Lung (tissue), 11 donors: ENCODE measurements at regions not wholly inside any gene's neighbourhood (a gene's known extent, or its start where the extent isn't known, plus 50 kb on each side); places are given as distances from the start of the nearest gene placed in this dataset.

Experiments
- ATAC-seq: fragments of 200-7000 bp; cut with Tn5 transposase; one replicate; pipeline ENCODE4 v1.9.1; 2020; ENCODE audit warnings: moderate number of reproducible peaks; ENCODE audit not compliant: insufficient read depth, low FRiP score
- DNase-seq, 3 donors: peaks; one replicate each; pipeline ENCODE4 v3.0.0-alpha.2; 2013 to 2017
- H3K27ac ChIP-seq, 2 donors: one replicate each; pipeline ENCODE4 v1.5.1; 2013; ENCODE audit warnings: mild to moderate bottlenecking in 2 of 2, moderate library complexity in 2 of 2, control low read depth in 1 of 2, inconsistent platforms in 1 of 2, low read depth in 1 of 2, low read length in 1 of 2
- H3K27me3 ChIP-seq, 3 donors: one replicate each; pipeline ENCODE4 v1.5.1; 2013; ENCODE audit warnings: low read length in 2 of 3; ENCODE audit not compliant: control insufficient read depth in 3 of 3, insufficient read depth in 3 of 3
- H3K36me3 ChIP-seq, 4 donors: one replicate each; pipeline ENCODE4 v1.5.1; 2013; ENCODE audit warnings: low read length in 4 of 4, mild to moderate bottlenecking in 1 of 4, moderate library complexity in 1 of 4; ENCODE audit not compliant: control insufficient read depth in 4 of 4, insufficient read depth in 4 of 4
- H3K4me1 ChIP-seq, 5 donors: one replicate each; pipeline ENCODE4 v1.5.1; 2013; ENCODE audit warnings: low read length in 5 of 5, mild to moderate bottlenecking in 2 of 5, moderate library complexity in 1 of 5; ENCODE audit not compliant: control insufficient read depth in 5 of 5, insufficient read depth in 5 of 5
- H3K4me3 ChIP-seq: one replicate; pipeline ENCODE4 v1.5.1; 2013; ENCODE audit warnings: mild to moderate bottlenecking, control low read depth, moderate library complexity
- H3K9ac ChIP-seq, 2 donors: one replicate each; pipeline ENCODE4 v1.5.1; 2013; ENCODE audit warnings: low read length in 2 of 2, control low read depth in 1 of 2; ENCODE audit not compliant: insufficient read depth in 1 of 2
- H3K9me3 ChIP-seq, 4 donors: one replicate each; pipeline ENCODE4 v1.5.1; 2013; ENCODE audit warnings: low read length in 3 of 4, mild to moderate bottlenecking in 1 of 4, moderate library complexity in 1 of 4; ENCODE audit not compliant: control insufficient read depth in 4 of 4, insufficient read depth in 3 of 4
- WGBS, 2 donors: extraction: QIAGEN DNeasy Blood & Tissue Kit; methylation state at CpG; one replicate each; pipeline ENCODE4 v1.1.7; 2013; 5-methylcytosine and 5-hydroxymethylcytosine counted together
- TF ChIP-seq, protein P1 (sequence below): IDR thresholded peaks from 2 replicates; pipeline ENCODE4 v1.5.1; 2012; ENCODE audit warnings: mild to moderate bottlenecking; ENCODE audit errors: control extremely low read depth, extremely low read depth
- donor health status: control.
- donor health status: control.
- donor health status: Bipolar disorder and iron deficiency.
- donor health status: healthy.
- donor health status: DM: yes; HTN: yes; CAD: no.

DNA sequence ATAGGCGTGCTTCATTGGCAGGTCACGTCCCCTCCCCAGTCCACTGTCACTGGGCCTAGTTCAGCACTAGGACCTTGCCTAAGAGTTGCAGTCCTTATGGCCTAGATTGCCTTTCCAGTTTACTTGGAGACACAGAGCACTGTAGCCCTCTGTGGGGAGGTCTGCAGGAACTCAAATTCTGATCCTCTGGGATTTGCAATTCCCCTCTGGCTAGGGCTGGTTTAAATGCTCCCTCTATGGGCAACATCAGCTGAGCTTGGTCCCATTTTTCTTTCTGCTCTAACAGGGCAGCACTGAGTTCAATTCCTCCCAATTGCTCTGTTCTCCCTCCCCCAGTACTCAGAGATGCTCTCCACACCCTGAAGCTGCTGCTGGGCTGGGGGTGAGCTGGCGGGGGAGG is 358.2 kb downstream of the HTR1A start:
- H3K9me3 ChIP-seq = peaks cover 0 to 4% (median 0%) of the 10 kb centered on the region in 4 donors
- H3K27ac ChIP-seq = no peak overlapping the region
- no peak for ATAC-seq
- H3K27me3 ChIP-seq = no peaks in the 10 kb centered on the region
- H3K4me1 ChIP-seq = no peaks in the 10 kb centered on the region
- no peak overlapping the region for H3K4me3 ChIP-seq
- H3K36me3 ChIP-seq = no peaks in the 10 kb centered on the region
- WGBS, 2 donors = 75 to 79% methylated on average over 3 of the region's 3 CpGs
- DNase-seq = no peak
- TF ChIP-seq, protein P1, sequence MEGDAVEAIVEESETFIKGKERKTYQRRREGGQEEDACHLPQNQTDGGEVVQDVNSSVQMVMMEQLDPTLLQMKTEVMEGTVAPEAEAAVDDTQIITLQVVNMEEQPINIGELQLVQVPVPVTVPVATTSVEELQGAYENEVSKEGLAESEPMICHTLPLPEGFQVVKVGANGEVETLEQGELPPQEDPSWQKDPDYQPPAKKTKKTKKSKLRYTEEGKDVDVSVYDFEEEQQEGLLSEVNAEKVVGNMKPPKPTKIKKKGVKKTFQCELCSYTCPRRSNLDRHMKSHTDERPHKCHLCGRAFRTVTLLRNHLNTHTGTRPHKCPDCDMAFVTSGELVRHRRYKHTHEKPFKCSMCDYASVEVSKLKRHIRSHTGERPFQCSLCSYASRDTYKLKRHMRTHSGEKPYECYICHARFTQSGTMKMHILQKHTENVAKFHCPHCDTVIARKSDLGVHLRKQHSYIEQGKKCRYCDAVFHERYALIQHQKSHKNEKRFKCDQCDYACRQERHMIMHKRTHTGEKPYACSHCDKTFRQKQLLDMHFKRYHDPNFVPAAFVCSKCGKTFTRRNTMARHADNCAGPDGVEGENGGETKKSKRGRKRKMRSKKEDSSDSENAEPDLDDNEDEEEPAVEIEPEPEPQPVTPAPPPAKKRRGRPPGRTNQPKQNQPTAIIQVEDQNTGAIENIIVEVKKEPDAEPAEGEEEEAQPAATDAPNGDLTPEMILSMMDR = no peak
- H3K9ac ChIP-seq = no peak overlapping the region

DNA sequence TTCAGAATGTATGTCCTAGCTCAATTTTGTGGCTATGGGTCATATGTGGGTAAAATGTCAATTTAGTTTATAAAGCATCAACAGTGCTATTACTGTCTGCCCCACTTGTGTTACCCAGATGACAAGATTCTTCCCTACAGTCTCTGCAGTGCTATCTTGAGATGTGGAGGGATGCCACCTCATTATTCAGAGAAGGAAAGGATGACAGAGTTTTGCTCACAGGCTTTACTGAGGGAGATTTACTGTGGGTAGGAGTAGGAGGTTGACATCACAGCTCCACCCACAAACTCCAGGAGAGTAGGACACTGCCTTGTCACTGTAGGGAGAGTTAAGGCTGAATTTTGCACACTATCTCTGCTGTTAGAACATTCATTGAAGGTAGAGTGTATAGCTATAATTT is 359.3 kb downstream of the HTR1A start:
- ATAC-seq (no peak), DNase-seq (no peak)
- no peak overlapping the region for H3K9ac ChIP-seq
- no peak overlapping the region for H3K4me3 ChIP-seq
- TF ChIP-seq, protein P1 = no peak
- no peaks in the 10 kb centered on the region for H3K27me3 ChIP-seq
- H3K9me3 ChIP-seq = peaks cover 0 to 4% (median 0%) of the 10 kb centered on the region in 4 donors
- no peaks in the 10 kb centered on the region for H3K4me1 ChIP-seq
- no peak overlapping the region for H3K27ac ChIP-seq
- no peaks in the 10 kb centered on the region for H3K36me3 ChIP-seq

DNA sequence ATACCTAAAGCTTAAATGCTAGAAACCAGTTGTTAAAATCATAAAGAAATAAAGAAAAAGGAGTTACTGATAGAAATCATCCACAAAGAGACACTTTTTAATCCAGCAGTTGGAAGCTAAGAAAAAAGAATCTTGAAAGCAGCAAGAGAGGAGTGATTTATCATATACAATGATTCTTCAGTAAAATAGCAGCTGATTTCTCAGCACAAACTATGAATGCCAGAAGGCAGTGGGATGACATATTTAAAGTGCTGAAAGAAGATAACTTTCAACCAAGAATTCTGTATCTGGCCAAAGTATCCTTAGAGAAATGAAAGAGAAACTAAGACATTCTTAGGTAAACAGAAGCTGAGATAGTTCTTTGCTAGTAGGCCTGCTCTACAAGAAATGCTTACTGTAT is 366.0 kb downstream of the HTR1A start:
- Histone ChIP-seq H3K36me3 (no peaks in the 10 kb centered on the region), H3K27me3 (no peaks in the 10 kb centered on the region), H3K9ac (no peak overlapping the region), H3K4me3 (no peak overlapping the region), H3K9me3 (peaks cover 0 to 3% (median 1%) of the 10 kb centered on the region in 4 donors), H3K4me1 (no peaks in the 10 kb centered on the region), H3K27ac (no peak overlapping the region)
- no peak for ATAC-seq
- TF ChIP-seq, protein P1 = no peak
- DNase-seq = no peak

DNA sequence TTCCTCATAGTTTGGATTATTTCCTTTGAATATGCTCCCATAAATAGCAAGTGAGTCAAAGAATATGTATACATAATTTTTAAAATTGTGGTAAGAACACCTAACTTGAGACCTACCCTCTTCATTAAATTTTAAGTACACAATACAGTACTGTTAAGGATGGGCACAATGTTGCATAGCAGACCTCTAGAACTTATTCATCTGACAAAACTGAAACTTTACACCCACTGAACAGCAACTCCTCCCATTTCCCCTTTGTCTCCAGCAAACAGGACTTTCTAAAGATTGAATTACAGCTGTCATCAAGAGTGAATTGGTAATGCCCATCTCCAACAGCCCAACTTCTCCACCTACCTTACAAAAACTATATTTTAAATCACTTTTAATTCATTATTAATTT is 388.9 kb downstream of the HTR1A start:
- H3K27ac ChIP-seq = no peak overlapping the region
- H3K36me3 ChIP-seq = no peaks in the 10 kb centered on the region
- H3K27me3 ChIP-seq = no peaks in the 10 kb centered on the region
- no peak overlapping the region for H3K9ac ChIP-seq
- no peak overlapping the region for H3K4me3 ChIP-seq
- no peak for ATAC-seq
- peaks cover 0 to 4% (median 0%) of the 10 kb centered on the region in 4 donors for H3K9me3 ChIP-seq
- no peak for DNase-seq
- TF ChIP-seq, protein P1 = no peak
- H3K4me1 ChIP-seq = no peaks in the 10 kb centered on the region
